KOPT-K1 (cell line): ENCODE measurements at regions not wholly inside any gene's neighbourhood (a gene's known extent, or its start where the extent isn't known, plus 50 kb on each side); places are given as distances from the start of the nearest gene placed in this dataset.

Source experiments
- H3K27ac ChIP-seq: fragments of 200-600 bp; sonication (generic); 2 replicates; pipeline ENCODE4 v1.5.1; 2016; ENCODE audit warnings: antibody characterized with exemption, mild to moderate bottlenecking, low read depth, low read length; ENCODE audit not compliant: poor library complexity, severe bottlenecking
- H3K36me3 ChIP-seq: fragments of 200-600 bp; sonication (generic); 2 replicates; pipeline ENCODE4 v1.5.1; 2017; ENCODE audit warnings: antibody characterized with exemption, mild to moderate bottlenecking, low read length, moderate library complexity; ENCODE audit not compliant: insufficient read depth
- H3K9me3 ChIP-seq: fragments of 200-600 bp; sonication (generic); 2 replicates; pipeline ENCODE4 v1.5.1; 2017; ENCODE audit warnings: antibody characterized with exemption, low read length, mild to moderate bottlenecking; ENCODE audit not compliant: insufficient read depth, poor library complexity, severe bottlenecking

GRCh38 chr13:63938851-63939250 lies 2523.2 kb upstream of the PCDH20 start:
- H3K27ac ChIP-seq, result no peak overlapping the region
- no peaks in the 10 kb centered on the region for H3K9me3 ChIP-seq
- H3K36me3 ChIP-seq, result no peaks in the 10 kb centered on the region

DNA sequence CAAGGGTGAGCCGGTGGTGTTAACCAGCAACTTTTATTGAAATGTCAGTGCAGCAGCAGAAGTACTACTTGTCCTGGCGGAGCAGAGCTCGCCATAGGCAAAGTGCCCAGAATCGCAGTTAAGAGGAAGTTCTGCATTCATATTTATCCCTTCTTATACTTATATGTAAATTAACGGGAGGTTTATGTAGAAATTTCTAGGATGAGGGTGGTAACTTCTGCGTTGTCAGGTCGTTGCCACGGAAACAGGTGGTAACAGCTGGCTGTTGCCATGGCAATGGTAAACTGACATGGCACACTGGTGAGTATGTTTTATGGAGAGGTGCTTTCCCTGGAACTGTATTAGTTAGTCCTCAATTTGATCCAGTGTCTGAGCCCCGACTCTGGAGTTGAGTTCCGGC lies 2494.9 kb upstream of the PCDH20 start:
- Histone ChIP-seq H3K27ac (no peak overlapping the region), H3K36me3 (no peaks in the 10 kb centered on the region), H3K9me3 (no peaks in the 10 kb centered on the region)

DNA sequence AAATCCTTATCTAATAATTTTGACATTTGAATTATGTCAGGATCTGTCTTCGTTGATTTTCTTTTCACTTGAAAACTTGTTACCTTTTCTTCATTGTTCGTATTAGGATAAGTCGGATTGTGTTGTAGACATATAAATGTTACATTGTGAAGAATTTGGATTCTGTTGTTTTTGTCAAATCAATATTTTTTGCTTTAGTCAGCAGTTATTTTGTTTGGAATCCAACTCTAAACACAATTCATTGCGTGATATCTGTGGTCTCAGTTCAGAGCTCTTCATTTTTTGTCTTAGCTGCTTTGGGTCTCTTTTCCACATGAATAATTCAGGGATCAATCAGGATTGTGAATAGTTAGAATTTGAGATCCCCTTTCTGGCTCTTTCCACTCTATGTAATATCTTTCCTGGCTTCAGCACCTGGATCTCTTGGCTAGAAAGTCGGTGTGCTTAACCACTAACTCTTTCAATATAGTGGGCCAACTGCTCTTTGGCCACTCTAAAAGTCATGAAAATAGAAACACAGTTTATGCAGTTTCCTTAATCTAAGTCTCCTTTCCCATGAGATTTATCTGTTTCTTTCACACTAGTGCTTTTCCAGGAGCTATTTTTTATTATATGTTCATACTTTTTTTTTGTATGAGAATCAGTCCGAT lies 2494.2 kb upstream of the PCDH20 start:
- no peaks in the 10 kb centered on the region for H3K9me3 ChIP-seq
- H3K27ac ChIP-seq, result no peak overlapping the region
- no peaks in the 10 kb centered on the region for H3K36me3 ChIP-seq

DNA sequence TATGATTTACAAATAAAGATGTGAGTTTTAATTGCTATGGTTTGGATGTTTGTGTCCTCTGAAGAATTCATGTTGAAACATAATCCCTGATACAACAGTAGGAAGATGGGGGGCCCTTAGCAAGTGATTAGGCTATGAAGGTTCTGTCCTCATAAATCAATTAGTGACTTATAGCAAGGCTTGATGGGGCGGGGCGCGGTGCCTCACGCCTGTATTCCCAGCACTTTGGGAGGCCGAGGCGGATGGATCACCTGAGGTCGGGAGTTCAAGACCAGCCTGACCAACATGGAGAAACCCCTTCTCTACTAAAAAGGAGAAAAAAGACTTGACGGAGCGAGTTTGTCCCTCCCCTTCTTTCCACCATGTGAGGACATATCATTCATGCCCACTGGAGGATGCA lies 2486.5 kb upstream of the PCDH20 start:
- Histone ChIP-seq H3K9me3 (no peaks in the 10 kb centered on the region), H3K36me3 (no peaks in the 10 kb centered on the region), H3K27ac (no peak overlapping the region)

DNA sequence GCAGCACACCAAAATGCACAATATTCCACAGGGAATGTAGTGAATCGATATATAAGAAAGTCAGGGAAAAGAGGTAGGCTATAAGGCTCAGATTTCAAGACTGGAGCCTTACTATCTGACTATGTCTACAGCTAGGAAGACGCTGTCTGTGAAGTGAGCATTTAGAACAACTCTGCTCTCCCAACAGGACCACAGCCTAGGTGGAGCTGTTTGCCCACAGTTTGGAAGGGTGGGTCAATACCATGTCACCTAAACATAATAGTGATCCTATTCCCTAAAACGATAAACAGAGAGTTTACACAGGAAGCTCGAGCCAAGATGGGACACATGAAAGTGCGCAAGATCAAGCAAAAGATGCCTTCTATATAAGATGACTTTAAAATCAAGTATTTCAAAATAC lies 2486.0 kb upstream of the PCDH20 start:
- Histone ChIP-seq H3K9me3 (no peaks in the 10 kb centered on the region), H3K36me3 (no peaks in the 10 kb centered on the region), H3K27ac (no peak overlapping the region)

- H3K9me3 ChIP-seq, result no peaks in the 10 kb centered on the region
- H3K36me3 ChIP-seq, result no peaks in the 10 kb centered on the region
- H3K27ac ChIP-seq, result no peak overlapping the region
Measured at GRCh38 chr13:63900406-63900805, 2484.8 kb upstream of the PCDH20 start.

- no peaks in the 10 kb centered on the region for H3K9me3 ChIP-seq
- no peak overlapping the region for H3K27ac ChIP-seq
- H3K36me3 ChIP-seq, result no peaks in the 10 kb centered on the region
Measured at GRCh38 chr13:63896321-63896720, 2480.7 kb upstream of the PCDH20 start.

DNA sequence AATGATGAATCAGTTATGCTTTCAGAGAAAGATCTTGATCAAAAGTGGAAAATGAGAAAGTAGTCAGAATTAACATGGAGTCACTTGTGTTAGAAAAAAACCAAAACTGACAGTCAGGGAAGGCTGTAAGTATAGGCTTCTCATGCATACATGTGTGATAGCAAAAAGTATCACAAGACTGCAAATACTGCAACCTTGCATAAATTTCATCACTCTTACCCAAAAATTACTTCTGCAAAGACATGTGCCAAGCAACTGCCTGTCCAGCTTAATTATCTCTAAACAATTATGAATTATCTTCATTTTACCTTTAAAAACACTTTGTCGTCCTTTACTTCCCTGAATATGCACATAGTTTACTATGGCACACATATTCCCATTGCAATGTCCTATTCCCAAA lies 2466.4 kb upstream of the PCDH20 start:
- H3K9me3 ChIP-seq, result no peaks in the 10 kb centered on the region
- H3K36me3 ChIP-seq, result no peaks in the 10 kb centered on the region
- no peak overlapping the region for H3K27ac ChIP-seq

- no peak overlapping the region for H3K27ac ChIP-seq
- no peaks in the 10 kb centered on the region for H3K36me3 ChIP-seq
Measured at GRCh38 chr13:63880705-63881104, 2465.1 kb upstream of the PCDH20 start.

DNA sequence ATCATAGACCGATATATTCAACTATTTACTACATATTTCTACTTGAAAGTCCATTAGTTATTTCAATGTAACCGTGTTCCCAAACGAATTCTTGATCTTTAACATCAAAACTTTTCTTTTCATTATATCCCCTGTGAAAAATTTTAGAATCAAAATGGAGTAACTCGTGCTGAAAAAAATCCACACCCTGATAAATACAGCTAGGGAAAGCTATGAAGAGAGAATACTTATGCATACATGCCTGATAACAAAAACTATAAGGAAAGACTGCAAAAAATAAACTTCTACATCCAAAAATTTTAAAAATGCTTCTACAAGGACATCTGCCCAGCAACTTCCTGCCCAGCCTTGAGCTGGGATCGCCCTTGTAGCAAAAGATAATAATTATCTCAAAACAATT lies 2458.3 kb upstream of the PCDH20 start:
- H3K36me3 ChIP-seq, result no peaks in the 10 kb centered on the region
- H3K9me3 ChIP-seq, result no peaks in the 10 kb centered on the region
- no peak overlapping the region for H3K27ac ChIP-seq

More at GRCh38 chr13:63880705-63881104, 2465.1 kb upstream of the PCDH20 start:
- no peaks in the 10 kb centered on the region for H3K9me3 ChIP-seq

- no peak overlapping the region for H3K27ac ChIP-seq
- no peaks in the 10 kb centered on the region for H3K36me3 ChIP-seq
- peaks cover 7% of the 10 kb centered on the region for H3K9me3 ChIP-seq
Measured at GRCh38 chr13:63864171-63864902, 2448.7 kb upstream of the PCDH20 start.

- no peaks in the 10 kb centered on the region for H3K36me3 ChIP-seq
- peaks cover 7% of the 10 kb centered on the region for H3K9me3 ChIP-seq
- H3K27ac ChIP-seq, result no peak overlapping the region
Measured at GRCh38 chr13:63855457-63856118, 2439.9 kb upstream of the PCDH20 start.

- H3K27ac ChIP-seq, result no peak overlapping the region
- H3K36me3 ChIP-seq, result no peaks in the 10 kb centered on the region
- no peaks in the 10 kb centered on the region for H3K9me3 ChIP-seq
Measured at GRCh38 chr13:63853816-63854215, 2438.2 kb upstream of the PCDH20 start.

GRCh38 chr13:63851526-63851925 lies 2435.9 kb upstream of the PCDH20 start:
- Histone ChIP-seq H3K27ac (no peak overlapping the region), H3K36me3 (no peaks in the 10 kb centered on the region), H3K9me3 (no peaks in the 10 kb centered on the region)

DNA sequence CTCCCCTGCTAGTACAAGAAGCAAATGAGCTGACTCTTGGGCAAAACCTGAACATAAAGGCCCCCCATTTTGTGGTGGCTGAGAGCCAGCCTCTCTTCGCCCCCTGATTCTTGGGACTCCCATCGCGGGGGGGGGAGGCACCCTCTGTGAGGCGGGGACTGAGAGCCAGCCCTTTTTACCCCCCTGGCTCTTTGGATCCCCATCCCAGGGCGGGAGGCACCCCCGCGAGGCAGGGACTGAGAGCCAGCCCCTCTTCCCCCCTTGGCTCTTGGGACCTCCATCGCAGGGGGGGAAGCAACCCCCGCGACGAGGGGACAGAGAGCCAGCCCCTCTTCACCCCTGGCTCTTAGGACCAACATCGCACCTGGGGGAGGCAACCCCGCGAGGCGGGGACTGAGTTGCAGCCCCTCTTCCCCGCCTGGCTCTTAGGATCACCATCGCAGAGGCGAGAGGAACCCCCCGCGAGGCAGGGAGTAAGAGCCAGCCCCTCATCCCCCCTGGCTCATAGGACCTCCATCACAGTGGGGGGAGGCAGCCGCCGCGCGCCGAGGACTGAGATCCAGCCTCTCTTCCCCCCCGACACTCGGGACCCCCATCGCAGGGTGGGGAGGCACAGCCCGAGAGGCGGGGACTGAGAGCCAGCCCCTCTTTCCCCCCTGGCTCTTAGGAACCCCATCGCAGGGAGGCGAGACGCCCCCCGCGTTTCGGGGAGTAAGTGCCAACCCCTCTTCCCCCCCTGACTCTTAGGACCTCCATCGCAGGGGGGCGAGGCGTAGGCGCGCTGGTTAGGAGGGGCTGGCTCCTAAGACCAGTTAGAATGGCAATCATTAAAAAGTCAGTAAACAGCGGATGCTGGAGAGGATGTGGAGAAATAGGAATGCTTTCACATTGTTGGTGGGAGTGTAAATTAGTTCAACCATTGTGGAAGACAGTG lies 2428.4 kb upstream of the PCDH20 start:
- H3K9me3 ChIP-seq, result peaks cover 17% of the 10 kb centered on the region
- no peaks in the 10 kb centered on the region for H3K36me3 ChIP-seq
- no peak overlapping the region for H3K27ac ChIP-seq
